IMR-90 (cell line): ENCODE measurements at regions not wholly inside any gene's neighbourhood (a gene's known extent, or its start where the extent isn't known, plus 50 kb on each side); places are given as distances from the start of the nearest gene placed in this dataset.

ENCODE experiments used
- ATAC-seq: fragments of 200-7000 bp; cut with Tn5 transposase; 2 replicates; pipeline ENCODE4 v1.9.1; 2020; ENCODE audit warnings: low read depth, mild to moderate bottlenecking, moderate library complexity
- BruUV-seq: library from RNA; stranded (reverse); fragments of 400-500 nt; replicated peaks from 2 replicates; lab custom pipeline; 2021; lab: Mats Ljungman, UMichigan
- CTCF ChIA-PET: fragments of 300-600 bp; formaldehyde crosslinking; extraction: SDS; loops from one replicate; lab custom pipeline; 2021; ENCODE audit warnings: antibody characterized with exemption; lab: Yijun Ruan, JAX
- POLR2A ChIA-PET: fragments of 300-600 bp; sonication (Branson Sonifier 250); formaldehyde crosslinking; loops from one replicate; lab custom pipeline; 2022; ENCODE audit warnings: antibody characterized with exemption; ENCODE audit not compliant: unreplicated experiment; lab: Charles Lee
- DNase-seq: peaks from one replicate; pipeline ENCODE4 v3.0.0; 2013
- H2AFZ ChIP-seq: replicated peaks from 2 replicates; pipeline ENCODE3; 2013; ENCODE audit warnings: low read length, mild to moderate bottlenecking; ENCODE audit not compliant: poor library complexity
- H2AK5ac ChIP-seq: 2 replicates; pipeline ENCODE4 v1.6.1; 2013; ENCODE audit warnings: low read depth, low read length, inconsistent platforms
- H2AK9ac ChIP-seq: replicated peaks from 2 replicates; pipeline ENCODE3; 2013; ENCODE audit warnings: mild to moderate bottlenecking, low read depth, low read length, moderate library complexity; ENCODE audit not compliant: poor library complexity
- H2BK120ac ChIP-seq: 2 replicates; pipeline ENCODE4 v1.6.1; 2013; ENCODE audit warnings: low read depth, low read length, inconsistent platforms
- H2BK15ac ChIP-seq: 3 replicates; pipeline ENCODE4 v1.6.1; 2013; ENCODE audit warnings: low read depth, low read length, inconsistent platforms
- H2BK20ac ChIP-seq: 2 replicates; pipeline ENCODE4 v1.6.1; 2013; ENCODE audit warnings: low read depth, mild to moderate bottlenecking, inconsistent platforms, low read length, moderate library complexity
- H2BK5ac ChIP-seq: 2 replicates; pipeline ENCODE4 v1.6.1; 2013; ENCODE audit warnings: mild to moderate bottlenecking, low read depth, low read length, inconsistent platforms; ENCODE audit not compliant: poor library complexity, severe bottlenecking
- H3K14ac ChIP-seq: replicated peaks from 2 replicates; pipeline ENCODE4 v1.6.1; 2013; ENCODE audit warnings: low read depth, low read length, inconsistent platforms
- H3K18ac ChIP-seq: 2 replicates; pipeline ENCODE4 v1.6.1; 2013; ENCODE audit warnings: low read depth, low read length, control low read depth
- H3K23ac ChIP-seq: 2 replicates; pipeline ENCODE4 v1.6.1; 2013; ENCODE audit warnings: low read depth, low read length, inconsistent platforms
- H3K27ac ChIP-seq: 2 replicates; pipeline ENCODE4 v1.5.1; 2013; ENCODE audit warnings: mild to moderate bottlenecking, control low read depth, low read length; ENCODE audit not compliant: insufficient read depth
- H3K27me3 ChIP-seq: 2 replicates; pipeline ENCODE4 v1.6.1; 2013; ENCODE audit warnings: low read length; ENCODE audit not compliant: control insufficient read depth, insufficient read depth
- H3K36me3 ChIP-seq: 2 replicates; pipeline ENCODE4 v1.6.1; 2013; ENCODE audit warnings: low read length, mixed read lengths; ENCODE audit not compliant: control insufficient read depth, insufficient read depth
- H3K4ac ChIP-seq: 2 replicates; pipeline ENCODE4 v1.6.1; 2013; ENCODE audit warnings: low read depth, low read length, inconsistent platforms
- H3K4me1 ChIP-seq: 2 replicates; pipeline ENCODE4 v1.6.1; 2013; ENCODE audit warnings: low read length, mixed read lengths; ENCODE audit not compliant: control insufficient read depth, insufficient read depth
- H3K4me2 ChIP-seq: 2 replicates; pipeline ENCODE4 v1.6.1; 2013; ENCODE audit warnings: low read depth, mild to moderate bottlenecking, control low read depth, low read length, moderate library complexity
- H3K4me3 ChIP-seq: 2 replicates; pipeline ENCODE4 v1.5.1; 2013; ENCODE audit warnings: low read depth, mild to moderate bottlenecking, control low read depth, low read length, moderate library complexity; ENCODE audit not compliant: insufficient read depth
- H3K56ac ChIP-seq: 2 replicates; pipeline ENCODE4 v1.6.1; 2013; ENCODE audit warnings: low read length, inconsistent platforms; ENCODE audit not compliant: insufficient read depth; ENCODE audit errors: extremely low read depth
- H3K79me1 ChIP-seq, 2 experiments: 2 replicates each; pipeline ENCODE4 v1.6.1; 2013; ENCODE audit warnings: low read length in 2 of 2, inconsistent platforms in 1 of 2, low read depth in 1 of 2
- H3K9ac ChIP-seq: 2 replicates; pipeline ENCODE4 v1.6.1; 2013; ENCODE audit warnings: low read depth, low read length, control low read depth
- H3K9me1 ChIP-seq: 2 replicates; pipeline ENCODE4 v1.6.1; 2013; ENCODE audit warnings: low read length, inconsistent platforms; ENCODE audit not compliant: insufficient read depth
- H3K9me3 ChIP-seq: 2 replicates; pipeline ENCODE4 v1.6.1; 2013; ENCODE audit warnings: low read length; ENCODE audit not compliant: control insufficient read depth, insufficient read depth
- H4K20me1 ChIP-seq: 2 replicates; pipeline ENCODE4 v1.6.1; 2013; ENCODE audit warnings: low read length, inconsistent platforms; ENCODE audit not compliant: insufficient read depth
- H4K5ac ChIP-seq: 2 replicates; pipeline ENCODE4 v1.6.1; 2013; ENCODE audit warnings: mild to moderate bottlenecking, low read depth, low read length, control low read depth
- H4K8ac ChIP-seq, 2 experiments: 2 replicates each; pipeline ENCODE4 v1.6.1; 2013; ENCODE audit warnings: low read depth in 2 of 2, low read length in 2 of 2, control low read depth in 1 of 2, inconsistent platforms in 1 of 2
- H4K91ac ChIP-seq: 2 replicates; pipeline ENCODE4 v1.6.1; 2013; ENCODE audit warnings: low read depth, low read length, inconsistent platforms; ENCODE audit not compliant: insufficient read depth
- BHLHE40 ChIP-seq: fragments of 150-350 bp; IDR thresholded peaks from 2 replicates; pipeline ENCODE4 v1.6.1; 2016; ENCODE audit warnings: mild to moderate bottlenecking, low read depth, low read length
- CEBPB ChIP-seq: IDR thresholded peaks from 2 replicates; pipeline ENCODE4 v1.6.1; 2012; ENCODE audit warnings: low read depth, low read length, improper control_type of control experiment
- CHD1 ChIP-seq: IDR thresholded peaks from 2 replicates; pipeline ENCODE4 v1.6.1; 2012; ENCODE audit warnings: low read depth, low read length, improper control_type of control experiment
- CTCF ChIP-seq: conservative IDR thresholded peaks from 2 replicates; pipeline ENCODE4 v1.5.1; 2012; ENCODE audit warnings: mild to moderate bottlenecking, low read depth, low read length, improper control_type of control experiment
- FOS ChIP-seq: fragments of 150-350 bp; IDR thresholded peaks from 2 replicates; pipeline ENCODE4 v1.6.1; 2016; ENCODE audit warnings: low read depth, low read length
- MAFK ChIP-seq: IDR thresholded peaks from 2 replicates; pipeline ENCODE4 v1.6.1; 2012; ENCODE audit warnings: low read depth, low read length, improper control_type of control experiment
- MAZ ChIP-seq: IDR thresholded peaks from 2 replicates; pipeline ENCODE4 v1.6.1; 2012; ENCODE audit warnings: low read depth, mild to moderate bottlenecking, low read length, improper control_type of control experiment, moderate library complexity, borderline replicate concordance
- MXI1 ChIP-seq: IDR thresholded peaks from 2 replicates; pipeline ENCODE4 v1.6.1; 2012; ENCODE audit warnings: low read depth, mild to moderate bottlenecking, low read length, moderate library complexity, borderline replicate concordance
- NFE2L2 ChIP-seq: fragments of 150-350 bp; IDR thresholded peaks from 2 replicates; pipeline ENCODE4 v1.6.1; 2016; ENCODE audit warnings: low read depth, mild to moderate bottlenecking, low read length
- POLR2A ChIP-seq: IDR thresholded peaks from 2 replicates; pipeline ENCODE4 v1.6.1; 2012; ENCODE audit warnings: mild to moderate bottlenecking, low read depth, low read length
- RAD21 ChIP-seq: IDR thresholded peaks from 2 replicates; pipeline ENCODE4 v1.6.1; 2012; ENCODE audit warnings: low read length, improper control_type of control experiment
- RCOR1 ChIP-seq: IDR thresholded peaks from 2 replicates; pipeline ENCODE4 v1.6.1; 2012; ENCODE audit warnings: mild to moderate bottlenecking, low read length, improper control_type of control experiment; ENCODE audit not compliant: insufficient replicate concordance
- RFX5 ChIP-seq: IDR thresholded peaks from 2 replicates; pipeline ENCODE4 v1.8.0; 2012; ENCODE audit warnings: low read depth, mild to moderate bottlenecking, low read length, moderate library complexity
- SMC3 ChIP-seq: fragments of 150-350 bp; IDR thresholded peaks from 2 replicates; pipeline ENCODE4 v1.6.1; 2016; ENCODE audit warnings: low read depth, mild to moderate bottlenecking, antibody characterized with exemption, low read length, moderate library complexity
- WGBS, 2 experiments: methylation state at CpG; one replicate each; pipeline versions ENCODE4 v1.1.5 to v1.1.7; 2013; ENCODE audit warnings: missing lambda C conversion rate in 2 of 2; ENCODE audit not compliant: insufficient read length in 1 of 2; ENCODE audit errors: extremely low coverage in 2 of 2; 5-methylcytosine and 5-hydroxymethylcytosine counted together
- dilution Hi-C: fragments of 300-500 bp; cut with HindIII; formaldehyde crosslinking; loops from one replicate; pipeline ENCODE4 v1.14.3; 2018; ENCODE audit warnings: low sequenced_read_pairs; ENCODE audit not compliant: unreplicated experiment
- in situ Hi-C: fragments of 300-500 bp; cut with MboI; formaldehyde crosslinking; loops from 3 replicates; pipeline ENCODE4 v1.14.3; 2019; ENCODE audit warnings: low sequenced_read_pairs, inconsistent platforms, mixed read lengths
- intact Hi-C: fragments of 100-400 bp; cut with micrococcal nuclease; formaldehyde crosslinking; loops from 2 replicates; pipeline ENCODE4 v1.10.0; 2022
- TF ChIP-seq, protein P1 (sequence below): fragments of 150-350 bp; IDR thresholded peaks from 2 replicates; pipeline ENCODE4 v1.6.1; 2017; ENCODE audit warnings: mild to moderate bottlenecking, antibody characterized with exemption, low read length, low read depth
- TF ChIP-seq, protein P2 (sequence below): fragments of 150-350 bp; IDR thresholded peaks from 2 replicates; pipeline ENCODE4 v1.6.1; 2016; ENCODE audit warnings: low read depth, mild to moderate bottlenecking, low read length, moderate library complexity, borderline replicate concordance

DNA sequence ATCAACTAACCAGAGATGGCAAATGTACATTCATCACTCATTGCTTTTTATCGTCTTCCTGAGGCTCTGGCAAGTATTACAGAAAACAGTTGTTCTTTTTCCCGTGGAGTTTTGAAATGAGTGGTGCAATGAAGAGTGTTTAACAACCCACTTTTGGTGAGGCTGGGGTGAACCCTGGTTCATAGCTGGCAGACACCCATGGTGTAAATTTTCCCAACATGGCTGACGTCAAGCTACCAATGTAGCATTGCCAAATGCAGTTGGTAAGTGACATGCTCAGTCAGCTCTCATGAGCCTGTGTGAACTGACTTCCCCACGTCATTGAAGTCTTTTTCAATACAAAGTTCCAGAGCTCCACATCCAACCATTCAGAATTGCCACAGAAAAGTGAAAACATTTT is 386.2 kb downstream of the TMEM114 start:
- H3K36me3 ChIP-seq = no peaks in the 10 kb centered on the region
- no peak overlapping the region for H4K91ac ChIP-seq
- TF ChIP-seq, protein P1, sequence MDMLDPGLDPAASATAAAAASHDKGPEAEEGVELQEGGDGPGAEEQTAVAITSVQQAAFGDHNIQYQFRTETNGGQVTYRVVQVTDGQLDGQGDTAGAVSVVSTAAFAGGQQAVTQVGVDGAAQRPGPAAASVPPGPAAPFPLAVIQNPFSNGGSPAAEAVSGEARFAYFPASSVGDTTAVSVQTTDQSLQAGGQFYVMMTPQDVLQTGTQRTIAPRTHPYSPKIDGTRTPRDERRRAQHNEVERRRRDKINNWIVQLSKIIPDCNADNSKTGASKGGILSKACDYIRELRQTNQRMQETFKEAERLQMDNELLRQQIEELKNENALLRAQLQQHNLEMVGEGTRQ = no peak
- TF ChIP-seq POLR2A = no peak
- TF ChIP-seq CEBPB = no peak
- TF ChIP-seq RFX5 = no peak
- no peak for TF ChIP-seq MAZ
- no peak for TF ChIP-seq CHD1
- no peak for TF ChIP-seq SMC3
- no peak for TF ChIP-seq RCOR1
- TF ChIP-seq BHLHE40 = no peak
- no peak for TF ChIP-seq CTCF
- no peak for TF ChIP-seq MXI1
- no peak for TF ChIP-seq FOS
- TF ChIP-seq MAFK = no peak
- TF ChIP-seq, protein P2, sequence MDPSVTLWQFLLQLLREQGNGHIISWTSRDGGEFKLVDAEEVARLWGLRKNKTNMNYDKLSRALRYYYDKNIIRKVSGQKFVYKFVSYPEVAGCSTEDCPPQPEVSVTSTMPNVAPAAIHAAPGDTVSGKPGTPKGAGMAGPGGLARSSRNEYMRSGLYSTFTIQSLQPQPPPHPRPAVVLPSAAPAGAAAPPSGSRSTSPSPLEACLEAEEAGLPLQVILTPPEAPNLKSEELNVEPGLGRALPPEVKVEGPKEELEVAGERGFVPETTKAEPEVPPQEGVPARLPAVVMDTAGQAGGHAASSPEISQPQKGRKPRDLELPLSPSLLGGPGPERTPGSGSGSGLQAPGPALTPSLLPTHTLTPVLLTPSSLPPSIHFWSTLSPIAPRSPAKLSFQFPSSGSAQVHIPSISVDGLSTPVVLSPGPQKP = no peak
- TF ChIP-seq RAD21 = no peak
- TF ChIP-seq NFE2L2 = no peak
- H3K23ac ChIP-seq = no peak overlapping the region
- no peak overlapping the region for H2AK5ac ChIP-seq
- H4K8ac ChIP-seq = no peak overlapping the region
- BruUV-seq = no TSS peak
- no peaks in the 10 kb centered on the region for H3K4me1 ChIP-seq
- no peak overlapping the region for H2BK120ac ChIP-seq
- H3K9me1 ChIP-seq = no peaks in the 10 kb centered on the region
- no peaks in the 10 kb centered on the region for H3K79me1 ChIP-seq
- WGBS, 2 experiments = 43% methylated on average over 1 of the region's 4 CpGs; no CpG with 5 or more reads in 1 of the 2 experiments
- no peak overlapping the region for H2AK9ac ChIP-seq
- intact Hi-C loops (no loop called here), in situ Hi-C loops (no loop called here), dilution Hi-C loops (no loop called here)
- ATAC-seq (no peak), DNase-seq (no peak)
- H3K27ac ChIP-seq = no peak overlapping the region
- no peaks in the 10 kb centered on the region for H4K20me1 ChIP-seq
- H2BK20ac ChIP-seq = no peak overlapping the region
- H2BK15ac ChIP-seq = no peak overlapping the region
- no peak overlapping the region for H3K9ac ChIP-seq
- no peak overlapping the region for H3K4ac ChIP-seq
- no peak overlapping the region for H3K4me2 ChIP-seq
- H3K14ac ChIP-seq = no peak overlapping the region
- peaks cover 5% of the 10 kb centered on the region for H3K9me3 ChIP-seq
- H3K56ac ChIP-seq = no peak overlapping the region
- no peak overlapping the region for H2AFZ ChIP-seq
- no peaks in the 10 kb centered on the region for H3K27me3 ChIP-seq
- ChIA-PET CTCF (no interaction called here), POLR2A (no interaction called here)
- H3K4me3 ChIP-seq = no peak overlapping the region
- H4K5ac ChIP-seq = no peak overlapping the region
- no peak overlapping the region for H3K18ac ChIP-seq
- H2BK5ac ChIP-seq = no peak overlapping the region
